ENCODE measurements at regions not wholly inside any gene's neighbourhood (a gene's known extent, or its start where the extent isn't known, plus 50 kb on each side); places are given as distances from the start of the nearest gene placed in this dataset.

DNA sequence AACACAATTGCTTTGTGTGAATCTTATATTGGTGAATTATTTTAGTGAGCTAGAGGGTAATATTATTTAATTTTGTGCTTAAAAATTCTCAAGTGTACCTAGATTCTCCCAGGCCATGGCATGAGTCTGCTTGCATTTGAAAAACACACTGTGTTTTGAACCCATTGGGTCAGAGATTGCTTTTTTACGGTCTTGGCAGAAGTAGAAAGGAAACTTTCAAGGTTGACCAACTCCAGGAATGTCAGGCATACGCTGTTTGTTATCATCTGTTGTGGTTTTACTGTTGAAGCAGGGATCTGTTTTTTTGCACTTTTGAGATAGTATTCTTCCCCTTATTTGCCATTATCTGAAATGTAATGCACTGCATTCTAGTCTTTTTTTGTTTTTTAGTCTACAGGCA, 377.4 kb downstream of the RPRM start:
- TF ChIP-seq, protein P1, sequence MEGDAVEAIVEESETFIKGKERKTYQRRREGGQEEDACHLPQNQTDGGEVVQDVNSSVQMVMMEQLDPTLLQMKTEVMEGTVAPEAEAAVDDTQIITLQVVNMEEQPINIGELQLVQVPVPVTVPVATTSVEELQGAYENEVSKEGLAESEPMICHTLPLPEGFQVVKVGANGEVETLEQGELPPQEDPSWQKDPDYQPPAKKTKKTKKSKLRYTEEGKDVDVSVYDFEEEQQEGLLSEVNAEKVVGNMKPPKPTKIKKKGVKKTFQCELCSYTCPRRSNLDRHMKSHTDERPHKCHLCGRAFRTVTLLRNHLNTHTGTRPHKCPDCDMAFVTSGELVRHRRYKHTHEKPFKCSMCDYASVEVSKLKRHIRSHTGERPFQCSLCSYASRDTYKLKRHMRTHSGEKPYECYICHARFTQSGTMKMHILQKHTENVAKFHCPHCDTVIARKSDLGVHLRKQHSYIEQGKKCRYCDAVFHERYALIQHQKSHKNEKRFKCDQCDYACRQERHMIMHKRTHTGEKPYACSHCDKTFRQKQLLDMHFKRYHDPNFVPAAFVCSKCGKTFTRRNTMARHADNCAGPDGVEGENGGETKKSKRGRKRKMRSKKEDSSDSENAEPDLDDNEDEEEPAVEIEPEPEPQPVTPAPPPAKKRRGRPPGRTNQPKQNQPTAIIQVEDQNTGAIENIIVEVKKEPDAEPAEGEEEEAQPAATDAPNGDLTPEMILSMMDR (IDR thresholded peaks at IDR 0.05; ENCODE audit: low read depth, low read length) = no peak
- TF ChIP-seq EZH2phosphoT487 (IDR thresholded peaks at IDR 0.05; ENCODE audit: low read depth) = no peak
